Fibroblast of peridontal ligament (primary cell): ENCODE measurements at regions not wholly inside any gene's neighbourhood (a gene's known extent, or its start where the extent isn't known, plus 50 kb on each side); places are given as distances from the start of the nearest gene placed in this dataset.

Experiments
- DNase-seq: peaks from one replicate; pipeline ENCODE4 v3.0.0-alpha.2; 2010; ENCODE audit errors: extremely low read depth

DNA sequence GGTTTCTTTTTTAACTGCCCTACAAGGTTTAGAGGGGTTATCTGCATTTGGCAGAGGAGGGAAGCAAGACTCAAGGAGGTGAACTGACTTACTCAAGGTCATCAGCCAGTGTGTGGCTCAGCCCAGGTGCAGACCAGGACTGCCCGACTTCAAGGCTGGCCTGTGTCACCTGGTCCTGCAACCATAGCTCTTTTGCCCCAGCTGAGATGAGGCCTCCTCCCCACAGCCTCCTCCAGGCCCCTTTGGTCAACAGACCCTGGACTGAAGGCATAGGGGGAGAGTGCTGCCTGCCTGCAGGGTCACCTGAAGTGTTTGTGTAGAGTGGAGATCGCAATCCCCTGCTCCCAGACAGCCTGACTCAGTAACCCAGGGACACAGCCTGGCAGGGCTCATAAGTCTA, 168.5 kb upstream of the GLI2 start:
- DNase-seq, result no peak

DNA sequence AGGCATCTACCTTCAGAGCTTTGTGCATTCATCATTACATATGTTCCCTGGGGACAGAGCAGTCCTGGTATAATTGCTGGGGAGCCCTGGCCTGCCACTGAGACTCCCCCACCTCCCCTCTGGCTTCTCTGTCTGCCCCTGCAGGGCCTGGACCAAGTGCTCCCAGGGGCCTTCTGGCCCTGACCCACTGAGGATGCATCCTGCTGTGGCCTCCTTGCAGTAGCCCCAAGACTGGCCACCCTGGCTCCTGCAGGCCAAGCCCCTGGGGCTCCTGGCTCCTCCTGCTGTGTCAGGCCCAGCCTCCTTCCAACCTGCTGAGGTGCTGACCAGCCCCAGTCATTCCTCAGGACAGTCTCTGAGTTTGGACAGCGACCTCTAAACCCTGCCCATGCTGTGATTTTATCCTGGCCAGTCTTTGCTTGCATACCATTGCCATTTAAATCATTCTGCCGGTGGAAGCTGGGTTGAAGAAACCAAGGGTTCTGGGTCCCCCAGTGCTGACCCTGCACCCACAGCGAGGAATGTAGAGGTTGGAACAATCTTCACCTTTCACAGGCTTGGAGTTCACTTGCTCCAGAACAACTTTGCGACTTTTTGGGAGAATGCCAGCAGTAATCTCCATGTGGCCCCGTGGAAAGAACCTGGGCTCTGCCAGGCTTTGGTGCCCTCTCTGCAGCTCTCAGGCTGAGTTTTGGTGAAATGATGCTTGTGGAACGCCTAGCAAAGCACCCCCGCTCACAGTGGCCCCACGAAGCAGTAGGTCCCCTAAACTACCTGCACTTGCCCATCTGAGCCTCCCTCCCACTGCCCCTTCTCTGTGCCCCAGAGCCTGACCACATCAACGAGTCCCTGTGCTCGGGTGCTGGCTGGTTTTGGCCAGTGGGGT, 167.3 kb upstream of the GLI2 start:
- DNase-seq, result no peak

DNA sequence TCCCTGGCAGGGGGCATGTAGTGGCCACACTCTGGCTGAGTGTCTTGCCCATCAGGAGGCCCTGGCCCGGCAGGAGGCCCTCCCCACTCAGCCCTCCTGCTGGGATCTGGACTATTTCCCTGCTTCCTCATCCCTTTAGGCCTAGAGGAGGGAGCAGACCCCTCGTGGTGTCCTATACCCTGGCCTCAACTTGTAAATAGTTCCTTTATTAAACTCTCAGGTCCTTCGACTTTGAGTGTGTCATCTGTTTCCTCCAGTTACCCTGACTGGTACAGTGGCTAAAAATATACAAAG, 166.7 kb upstream of the GLI2 start:
- DNase-seq, result no peak

DNA sequence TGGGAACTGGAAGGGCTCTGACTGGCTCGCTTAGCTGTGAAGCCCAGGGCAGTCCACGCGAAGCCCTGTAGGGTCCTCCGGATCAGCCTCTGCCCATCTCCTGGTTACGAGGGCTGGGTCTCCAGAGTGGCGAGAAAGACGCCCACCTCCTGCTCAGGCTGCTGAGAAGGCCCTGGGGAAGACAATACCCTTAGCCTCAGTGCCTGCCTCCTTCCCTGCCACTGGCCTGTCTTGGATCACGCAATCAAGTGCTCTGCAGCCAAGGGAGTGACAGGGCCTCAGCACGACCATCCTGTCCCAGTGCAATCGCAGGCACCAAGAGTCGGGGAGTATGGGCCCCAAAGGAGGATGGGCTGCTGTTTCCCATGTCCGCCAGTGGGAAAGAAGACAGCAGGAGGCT, 165.7 kb upstream of the GLI2 start:
- no peak for DNase-seq

DNA sequence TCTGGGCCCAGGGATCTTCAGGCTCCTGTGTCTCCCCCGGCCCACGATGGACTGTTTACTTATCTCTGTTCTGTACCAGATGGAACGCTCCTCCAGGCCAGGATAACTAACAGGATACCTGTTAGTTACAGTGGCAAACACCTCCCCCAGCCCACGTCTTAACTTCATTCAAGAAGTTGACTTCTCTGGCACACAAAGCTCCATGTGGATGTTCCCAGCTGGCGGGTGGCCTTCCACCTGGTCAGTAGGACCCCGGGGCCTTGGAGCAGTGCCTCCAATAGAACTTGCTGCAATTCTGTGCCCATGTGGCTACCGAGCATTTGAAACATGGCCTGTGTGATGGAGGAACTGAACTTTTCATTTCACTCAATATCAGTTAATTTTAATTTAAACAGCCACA, 165.1 kb upstream of the GLI2 start:
- DNase-seq, result no peak

DNA sequence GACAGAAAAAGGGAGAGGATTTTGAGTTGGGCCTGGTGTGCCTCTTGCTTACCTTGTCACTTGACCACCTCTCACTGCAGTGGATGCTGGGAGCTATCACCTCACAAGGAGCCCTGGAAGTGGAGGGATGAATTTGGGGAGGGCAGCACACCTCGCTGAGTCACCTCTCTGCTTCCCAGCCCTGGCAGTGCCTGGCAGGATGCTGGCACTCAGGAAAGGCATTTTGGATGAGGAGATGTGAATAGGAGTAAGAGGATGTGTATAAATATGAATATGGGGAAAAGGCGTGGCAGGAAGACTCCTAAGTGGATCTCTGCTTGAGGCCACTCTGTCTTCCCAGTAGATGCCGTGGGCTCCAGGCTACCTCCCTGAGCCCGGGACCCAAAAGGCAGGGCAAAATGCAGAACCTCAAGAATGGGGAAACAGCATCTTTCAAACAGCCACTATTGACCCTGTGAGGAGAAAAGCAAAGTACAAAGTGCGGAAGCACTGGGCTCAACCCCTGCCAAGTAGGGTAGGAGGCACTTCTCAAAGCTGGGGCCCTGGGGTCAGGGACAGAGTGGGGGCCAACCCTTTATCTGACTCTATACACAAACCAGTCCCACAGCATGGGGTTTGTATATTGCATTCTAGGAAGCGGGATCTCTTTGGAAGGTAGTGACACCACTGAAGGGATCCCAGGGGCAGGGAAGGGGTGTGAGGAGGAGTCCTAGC, 164.5 kb upstream of the GLI2 start:
- no peak for DNase-seq

DNA sequence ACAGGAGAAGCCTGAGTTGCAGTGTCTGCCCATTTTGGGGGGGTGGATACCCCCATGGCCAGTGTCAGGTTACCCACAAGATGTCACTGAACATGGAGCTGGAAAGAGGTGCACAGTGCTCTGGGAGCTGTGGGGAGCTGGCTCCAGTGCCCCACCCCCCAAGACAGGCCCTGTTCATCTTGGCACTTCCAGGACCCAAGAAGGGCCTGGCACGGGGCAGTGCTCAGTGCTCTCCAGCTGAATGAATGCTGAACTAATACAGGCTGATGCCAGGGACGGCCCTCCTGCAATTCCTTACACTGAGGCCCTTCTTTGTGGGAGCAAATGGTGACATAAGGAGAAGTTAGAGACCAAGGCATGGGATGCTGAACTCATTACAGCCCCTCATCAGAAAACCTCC, 163.4 kb upstream of the GLI2 start:
- no peak for DNase-seq

DNA sequence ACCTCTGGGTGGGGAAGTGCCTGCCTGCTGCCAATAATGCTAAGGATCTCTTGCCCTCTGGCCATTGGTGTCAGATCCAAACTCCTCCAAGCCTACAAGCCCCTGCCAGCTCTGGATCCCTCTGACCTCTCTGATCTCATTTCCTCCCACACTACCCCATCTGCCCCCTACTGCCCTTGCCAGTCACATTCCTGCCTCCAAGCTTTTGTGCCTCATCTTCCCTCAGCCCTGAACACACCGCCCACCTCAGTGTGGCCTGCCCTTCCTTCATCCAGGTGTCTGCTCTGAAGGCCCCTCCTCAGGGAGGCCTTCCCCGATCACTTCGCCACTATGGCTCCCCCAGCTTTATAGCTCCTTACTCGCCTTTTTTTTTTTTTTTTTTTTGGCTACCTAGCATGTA, 161.0 kb upstream of the GLI2 start:
- DNase-seq, result no peak

DNA sequence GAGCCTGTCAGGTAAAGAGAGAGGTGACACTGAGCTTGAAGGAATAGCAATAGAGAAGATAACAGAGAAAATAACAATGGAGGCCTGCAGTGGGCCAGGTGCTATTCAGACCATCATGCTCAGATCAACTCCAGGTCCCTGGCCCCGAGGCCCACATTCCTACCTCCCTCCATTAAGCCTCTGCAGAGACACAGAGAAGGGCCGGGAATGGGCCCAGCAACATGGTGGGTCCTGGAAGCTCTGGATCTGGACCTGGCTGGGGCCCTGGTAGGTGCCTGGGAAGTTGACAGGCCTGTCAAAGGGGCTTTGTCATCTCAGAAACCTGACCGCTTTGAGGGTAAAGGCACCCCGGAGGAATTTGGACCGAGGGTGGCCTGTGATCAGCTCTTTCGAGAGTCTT, 159.7 kb upstream of the GLI2 start:
- no peak for DNase-seq

DNA sequence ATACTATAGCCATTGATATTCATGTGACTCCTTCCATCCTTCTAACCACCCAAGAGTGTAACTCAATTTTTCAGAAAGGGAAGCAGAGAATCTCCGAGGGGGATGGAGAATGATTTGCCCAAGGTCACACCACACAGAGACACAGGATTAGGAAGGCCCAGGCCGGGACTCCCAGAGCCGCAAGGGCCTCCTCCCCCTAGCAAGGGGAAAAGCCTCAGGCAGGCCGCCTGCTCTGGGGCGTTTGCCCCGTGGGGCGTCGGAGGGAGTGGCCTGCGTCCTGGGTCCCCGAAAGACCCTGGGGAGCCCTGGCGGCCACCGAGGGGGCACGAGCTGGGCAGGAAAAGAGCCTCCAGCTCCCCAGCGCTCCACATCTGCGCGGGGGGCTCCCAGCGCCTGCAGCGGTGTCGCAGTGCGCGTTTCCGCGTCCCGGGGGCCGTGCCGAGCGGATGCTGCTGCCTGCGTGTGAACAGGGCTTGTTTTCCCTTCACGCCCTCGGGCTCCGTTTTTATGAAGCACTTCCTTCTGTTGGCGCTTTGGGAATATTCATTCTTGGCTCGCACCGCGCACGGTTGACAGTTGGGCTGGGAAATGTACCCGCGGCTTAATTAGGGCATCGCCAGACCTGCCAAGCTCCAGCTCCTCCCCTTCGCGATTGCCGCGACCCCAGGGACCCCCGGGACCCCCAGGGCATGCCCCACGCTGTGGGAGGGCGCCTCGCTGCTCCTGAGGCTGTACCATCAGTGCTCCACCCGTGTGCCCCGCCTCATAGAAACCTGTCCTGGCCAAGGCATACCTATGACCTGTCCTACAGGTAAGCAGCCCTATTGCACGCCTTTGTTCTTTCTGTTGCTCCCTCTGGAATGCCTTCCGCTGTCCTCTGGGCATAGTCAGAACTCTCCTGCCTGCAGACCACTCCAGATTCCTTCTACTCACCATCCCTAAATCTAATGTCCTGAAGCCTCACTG, 158.9 kb upstream of the GLI2 start:
- DNase-seq, result no peak

DNA sequence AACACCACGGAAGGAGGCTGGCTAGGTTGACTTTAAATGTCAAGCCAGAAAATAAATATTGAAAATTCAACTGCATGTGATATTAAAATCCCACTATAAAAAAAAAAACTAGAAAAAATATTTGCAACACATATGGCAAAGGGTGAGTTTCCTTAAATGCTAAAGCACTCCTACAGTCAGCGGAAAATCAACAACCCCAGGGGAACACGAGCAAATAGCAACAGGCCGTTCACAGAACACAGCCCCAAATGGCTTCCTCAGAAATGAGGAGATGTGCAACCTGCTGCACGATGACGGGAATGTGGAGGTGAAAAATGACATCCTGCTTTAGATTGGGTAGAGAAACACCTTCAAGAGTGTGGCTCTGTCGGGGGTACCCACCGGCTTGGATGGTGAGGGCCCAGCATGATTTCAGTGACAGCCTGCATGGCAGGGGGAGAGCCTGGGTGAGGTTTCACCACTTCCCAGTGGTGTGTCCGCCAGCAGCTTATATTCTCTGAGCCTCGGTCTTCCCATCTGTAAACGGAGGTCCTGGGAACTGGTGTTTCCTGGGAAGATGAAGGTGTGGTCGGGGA, 157.9 kb upstream of the GLI2 start:
- DNase-seq, result no peak

DNA sequence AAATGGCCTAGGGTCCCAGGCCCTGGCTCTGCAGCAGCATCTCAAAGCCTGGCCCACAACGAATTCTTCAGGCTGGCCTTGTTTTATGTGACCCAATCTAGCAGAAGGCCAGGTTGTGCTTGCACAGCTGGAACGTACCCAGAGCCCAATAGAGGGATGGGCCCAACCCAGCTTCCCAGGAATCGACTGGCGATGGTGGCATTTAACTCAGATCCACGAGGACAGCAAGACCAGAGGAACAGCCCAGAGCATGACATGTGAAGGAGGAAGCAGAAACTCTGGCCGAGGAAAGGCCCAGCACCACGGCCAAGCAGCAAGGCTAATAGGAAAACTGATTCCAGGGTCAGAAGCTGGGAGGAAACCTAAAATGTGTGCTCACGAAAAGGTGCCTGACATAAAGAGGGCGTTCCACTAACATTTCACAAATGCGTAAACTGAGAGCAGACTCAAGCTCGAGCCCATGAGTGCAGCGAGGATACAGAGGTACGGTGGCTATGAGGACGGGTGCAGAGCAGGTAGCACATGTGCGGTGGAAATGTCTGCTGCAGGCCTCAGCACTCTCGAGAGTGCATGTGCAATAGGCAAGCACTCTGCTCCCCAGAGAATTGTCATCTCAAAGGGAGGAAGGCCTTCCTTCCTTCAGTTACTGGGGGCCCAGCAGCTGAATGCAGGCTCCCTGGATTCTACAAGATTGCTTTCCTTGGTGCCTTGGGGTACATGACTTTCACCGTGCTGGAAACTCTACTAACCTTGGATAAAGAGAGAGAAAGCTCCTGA, 156.9 kb upstream of the GLI2 start:
- DNase-seq, result no peak

DNA sequence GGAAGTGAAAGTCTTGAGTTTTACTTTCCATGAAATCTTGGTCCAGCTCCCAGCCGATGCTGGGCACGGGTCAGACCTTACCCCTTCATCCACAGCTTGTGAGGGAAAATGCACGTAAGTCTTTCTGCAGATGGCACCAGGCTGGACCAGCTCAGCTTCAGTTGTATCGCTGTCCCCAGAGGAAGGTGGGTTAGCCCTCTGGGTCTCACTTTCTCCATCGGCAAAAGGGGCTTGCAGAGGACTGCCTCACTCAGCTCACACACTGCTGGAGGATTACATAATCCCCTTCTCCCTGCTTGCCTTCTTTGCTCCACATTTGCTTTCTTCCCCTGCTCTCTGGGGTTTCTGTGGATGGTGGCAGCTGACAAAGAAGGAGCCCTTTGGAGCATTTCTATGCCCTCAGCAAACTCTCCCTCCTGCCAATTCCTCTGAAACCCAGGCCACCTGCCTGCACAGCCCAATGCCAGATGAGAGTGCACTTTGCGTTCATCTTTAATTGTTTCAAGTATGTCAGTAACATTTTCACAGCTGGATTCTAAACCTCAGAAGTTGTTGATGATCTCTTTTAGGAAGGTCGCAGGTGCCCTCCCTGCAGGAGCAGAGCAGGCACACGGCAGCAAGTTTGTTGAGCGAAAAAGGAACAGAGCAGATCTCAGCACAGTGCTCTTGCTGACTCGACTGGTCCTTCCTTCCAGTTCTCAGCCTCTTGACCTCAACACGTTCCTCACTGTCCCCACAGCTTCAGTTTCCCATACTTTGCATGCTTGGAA, 155.6 kb upstream of the GLI2 start:
- no peak for DNase-seq

DNA sequence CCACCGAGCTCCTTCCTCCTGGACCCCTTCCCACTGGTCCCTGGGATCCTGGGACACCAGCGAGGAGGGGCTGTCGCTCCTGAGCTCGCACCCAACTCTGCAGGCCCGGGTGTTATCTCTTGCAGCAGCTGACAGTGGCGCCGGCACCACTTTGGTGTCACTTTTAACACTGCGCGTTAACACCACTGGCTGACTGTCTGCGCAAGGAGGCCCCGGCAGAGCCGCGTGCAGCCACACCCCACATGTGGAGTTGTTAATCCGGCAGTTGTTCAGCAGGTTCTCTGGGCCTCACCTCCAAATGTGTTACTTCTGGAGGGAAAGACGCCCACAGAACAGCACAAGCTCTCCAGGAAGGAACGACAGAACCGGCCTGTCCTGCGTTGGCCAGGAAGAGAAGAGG, 155.0 kb upstream of the GLI2 start:
- no peak for DNase-seq

DNA sequence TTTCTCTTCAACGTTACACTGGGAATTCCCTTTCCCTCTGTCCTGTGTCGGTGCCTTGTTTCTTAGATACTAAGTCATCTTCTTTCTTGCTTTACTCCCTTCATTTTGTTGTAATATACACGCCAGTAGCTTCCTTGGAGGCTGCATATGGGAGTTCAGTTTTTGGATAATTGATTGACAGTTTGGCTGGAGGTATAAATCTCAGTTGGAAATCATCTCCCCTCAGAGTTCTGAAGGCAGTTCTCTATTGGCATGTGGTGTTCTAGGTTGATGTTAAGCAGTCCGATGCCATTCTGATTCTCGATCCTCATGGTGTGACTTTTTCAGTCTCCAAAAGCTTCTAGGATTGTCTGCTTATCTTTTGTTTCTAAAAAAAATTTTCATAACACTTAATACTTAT, 152.5 kb upstream of the GLI2 start:
- no peak for DNase-seq

DNA sequence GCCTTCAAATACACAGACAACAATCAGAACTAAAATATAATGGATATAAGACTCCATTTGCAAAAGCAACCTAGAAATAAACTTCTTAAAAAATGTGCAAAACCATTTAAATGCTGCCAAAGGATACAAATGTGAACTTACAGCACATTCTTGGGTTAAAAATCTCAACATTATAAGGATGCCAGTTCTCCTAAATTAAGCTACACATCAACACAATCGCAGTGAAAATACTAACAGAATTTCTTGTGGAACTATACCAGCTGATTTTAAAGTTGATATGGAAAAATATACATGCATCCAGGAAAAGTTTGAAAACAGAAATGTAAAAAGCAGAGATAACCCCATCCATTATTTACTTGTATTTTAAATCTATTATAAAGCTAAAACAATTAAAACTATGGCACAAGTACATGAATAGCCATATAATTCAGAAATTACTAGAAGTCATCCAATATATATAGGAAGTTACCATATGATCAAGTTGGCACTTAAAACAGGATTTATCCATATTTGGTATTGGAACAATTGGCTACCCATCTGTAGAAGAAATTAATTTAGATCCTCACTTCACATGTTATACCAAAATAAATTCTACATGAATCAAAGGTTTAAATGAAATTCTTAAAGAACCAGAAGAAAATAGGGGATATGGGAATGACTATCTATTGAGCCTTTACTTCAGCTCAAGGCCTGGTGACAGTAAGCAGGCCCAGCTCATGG, 151.7 kb upstream of the GLI2 start:
- DNase-seq, result no peak

DNA sequence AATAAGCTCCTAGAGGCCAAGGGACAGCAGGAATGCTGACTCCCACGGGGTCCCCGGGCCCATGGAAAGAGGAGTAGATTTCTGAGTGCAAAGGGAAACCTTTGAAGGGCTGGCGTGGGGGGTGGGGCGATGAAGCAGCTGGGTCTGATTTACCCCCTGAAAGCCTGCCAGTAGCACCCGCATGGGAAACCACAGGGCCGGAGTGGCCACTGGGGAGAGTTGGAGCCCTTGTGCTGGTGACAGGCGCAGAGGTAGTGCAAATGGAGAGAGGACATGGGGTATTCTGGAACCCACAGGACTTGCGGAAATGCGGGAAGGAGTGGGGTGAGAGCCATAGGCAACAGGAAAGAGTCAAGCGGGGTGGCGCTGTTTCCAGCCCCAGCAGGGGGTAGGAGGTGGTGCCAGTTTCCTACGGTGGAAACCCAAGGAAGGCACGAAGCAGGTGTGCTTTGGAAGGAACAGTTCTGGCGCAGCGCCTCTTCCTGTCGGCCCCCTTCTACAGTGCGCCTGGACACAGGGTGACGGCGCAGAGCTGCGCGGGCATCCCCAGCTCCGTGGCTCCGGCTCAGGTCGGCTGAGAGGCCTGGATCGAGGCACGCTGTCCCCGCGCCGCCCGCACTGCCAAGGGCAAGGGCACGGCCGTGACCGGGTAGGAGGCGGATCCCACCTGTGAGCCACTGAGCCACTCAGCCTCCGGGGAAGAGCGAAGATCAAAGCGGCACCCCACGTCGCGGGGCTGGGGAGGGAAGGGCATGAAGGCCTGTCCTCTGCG, 149.0 kb upstream of the GLI2 start:
- DNase-seq, result no peak

DNA sequence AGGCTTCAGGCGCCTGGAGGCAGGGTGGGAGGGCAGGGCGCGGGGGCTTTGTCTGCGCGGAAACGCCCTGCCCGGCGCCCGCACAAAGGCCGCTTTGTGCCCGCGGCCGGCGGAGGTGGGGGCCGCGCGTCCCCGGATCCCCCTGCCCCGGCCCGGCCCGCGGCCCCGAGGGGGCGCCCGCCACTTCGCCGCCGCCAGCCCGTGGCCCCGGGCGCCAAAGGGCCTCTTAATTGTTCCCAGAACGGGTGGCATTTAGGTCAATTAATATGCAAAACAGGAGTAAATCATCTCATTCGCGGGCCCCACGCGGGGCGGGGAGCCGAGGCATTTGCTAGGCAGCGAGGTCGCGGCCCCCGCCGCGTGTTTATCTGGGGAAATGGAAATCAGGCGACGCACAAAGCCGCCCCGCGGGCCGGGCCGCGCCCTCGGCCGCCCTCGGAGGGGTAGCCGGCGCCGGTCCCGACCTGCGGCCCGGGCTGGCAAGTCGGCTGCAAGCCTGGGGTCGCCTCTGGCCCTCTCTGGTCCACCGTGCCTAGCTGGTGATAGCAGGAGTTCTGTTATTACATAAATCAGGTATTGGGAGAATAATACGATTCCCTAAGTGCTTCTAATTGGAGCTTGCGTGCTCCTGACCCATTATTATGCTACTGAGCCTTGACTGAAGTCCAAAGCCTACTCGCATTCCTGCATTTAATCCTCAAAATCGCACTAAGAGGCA, 148.2 kb upstream of the GLI2 start:
- DNase-seq, result no peak

DNA sequence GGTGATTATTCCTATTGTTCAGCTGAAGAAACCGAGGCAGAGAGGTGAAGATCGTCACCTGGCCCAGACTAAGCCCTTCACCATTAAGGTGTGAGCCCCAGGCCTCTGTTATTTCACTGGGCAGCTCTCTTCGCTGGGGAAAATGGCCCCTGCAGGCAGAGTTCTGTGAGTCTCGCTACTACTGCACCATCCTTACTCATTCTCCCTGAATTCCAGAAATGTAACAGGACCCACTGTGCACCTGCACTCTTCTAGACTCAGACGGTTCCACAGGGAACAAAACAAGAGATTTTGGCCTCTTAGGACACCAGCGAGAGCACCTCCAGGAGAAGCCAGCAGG, 147.7 kb upstream of the GLI2 start:
- no peak for DNase-seq
